Epithelial cell of prostate (primary cell): ENCODE measurements at regions not wholly inside any gene's neighbourhood (a gene's known extent, or its start where the extent isn't known, plus 50 kb on each side); places are given as distances from the start of the nearest gene placed in this dataset.

ENCODE experiments used
- DNase-seq: peaks from one replicate; pipeline ENCODE4 v3.0.0-alpha.2; 2011; ENCODE audit warnings: low read depth, low spot score
- H3K27ac ChIP-seq: fragments of 450-650 bp; 2 replicates; pipeline ENCODE4 v1.5.1; 2017; ENCODE audit warnings: mild to moderate bottlenecking

DNA sequence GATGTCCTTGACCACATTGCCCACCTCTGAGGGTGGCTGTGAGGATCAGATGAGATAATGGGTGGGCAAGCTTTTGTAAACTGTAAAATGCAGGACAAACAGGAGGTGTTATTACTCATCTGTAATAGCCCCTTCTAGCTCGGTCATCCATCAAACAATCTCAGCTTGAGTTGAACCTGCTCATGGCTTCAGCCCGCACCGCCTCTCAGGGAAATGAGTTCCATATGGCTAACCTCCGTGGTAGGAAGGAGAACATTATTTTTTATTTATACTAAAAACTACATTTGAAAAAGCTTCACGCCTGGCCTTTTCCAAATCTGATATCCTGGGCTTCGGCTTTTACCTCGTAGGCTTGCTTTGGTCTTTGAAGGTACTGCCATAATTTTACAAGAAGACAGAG lies 116.2 kb upstream of the USP24 start:
- H3K27ac ChIP-seq = no peak overlapping the region
- no peak for DNase-seq

DNA sequence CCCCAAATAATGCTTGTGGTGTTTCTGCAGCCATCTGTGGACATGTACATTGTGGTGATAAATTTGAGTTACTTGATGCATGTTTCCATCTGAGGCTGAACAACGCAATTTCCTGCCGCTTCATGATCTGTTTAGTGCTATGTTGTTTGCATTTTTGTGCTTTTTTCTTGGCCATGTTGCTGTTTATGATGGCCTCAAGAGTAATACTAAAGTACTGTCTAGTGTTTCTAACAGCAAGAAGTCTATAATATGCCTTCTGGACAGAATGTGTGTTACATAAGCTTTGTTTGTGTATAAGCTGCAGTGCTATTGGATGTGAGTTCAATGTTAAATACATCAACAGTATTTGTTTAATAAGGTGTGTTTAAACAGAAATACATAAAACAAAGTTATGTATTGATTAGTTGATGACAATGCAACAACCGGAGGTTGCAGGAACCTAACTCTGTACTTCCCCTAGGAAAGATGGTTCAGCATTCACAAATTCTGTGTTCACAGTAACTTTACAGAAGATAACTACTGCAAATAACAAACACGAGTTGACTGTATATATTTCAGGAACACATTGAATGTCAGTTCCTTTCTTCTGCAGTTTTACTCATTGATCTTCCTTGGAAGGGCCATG lies 114.8 kb upstream of the USP24 start:
- no peak overlapping the region for H3K27ac ChIP-seq
- no peak for DNase-seq

DNA sequence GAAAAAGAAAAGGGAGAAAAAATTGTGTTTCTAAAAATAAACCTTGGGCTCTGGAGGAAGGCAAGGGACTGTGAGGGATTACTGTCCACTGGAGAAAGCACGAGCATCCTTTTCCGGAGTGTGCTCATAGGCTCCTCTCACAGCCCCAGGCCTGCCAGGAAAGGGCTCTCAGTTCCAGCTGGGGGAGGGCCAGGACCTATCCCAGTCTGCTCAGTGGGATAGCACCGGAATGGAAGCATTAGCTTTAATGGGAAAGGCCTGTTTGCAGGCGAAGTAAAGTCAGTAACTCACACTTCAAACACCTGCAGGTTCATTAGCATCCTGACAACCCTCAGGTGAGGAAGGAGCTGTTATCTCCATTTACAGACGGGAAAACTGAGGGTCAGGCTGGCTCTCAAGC lies 113.9 kb upstream of the USP24 start:
- DNase-seq = no peak
- H3K27ac ChIP-seq = no peak overlapping the region

DNA sequence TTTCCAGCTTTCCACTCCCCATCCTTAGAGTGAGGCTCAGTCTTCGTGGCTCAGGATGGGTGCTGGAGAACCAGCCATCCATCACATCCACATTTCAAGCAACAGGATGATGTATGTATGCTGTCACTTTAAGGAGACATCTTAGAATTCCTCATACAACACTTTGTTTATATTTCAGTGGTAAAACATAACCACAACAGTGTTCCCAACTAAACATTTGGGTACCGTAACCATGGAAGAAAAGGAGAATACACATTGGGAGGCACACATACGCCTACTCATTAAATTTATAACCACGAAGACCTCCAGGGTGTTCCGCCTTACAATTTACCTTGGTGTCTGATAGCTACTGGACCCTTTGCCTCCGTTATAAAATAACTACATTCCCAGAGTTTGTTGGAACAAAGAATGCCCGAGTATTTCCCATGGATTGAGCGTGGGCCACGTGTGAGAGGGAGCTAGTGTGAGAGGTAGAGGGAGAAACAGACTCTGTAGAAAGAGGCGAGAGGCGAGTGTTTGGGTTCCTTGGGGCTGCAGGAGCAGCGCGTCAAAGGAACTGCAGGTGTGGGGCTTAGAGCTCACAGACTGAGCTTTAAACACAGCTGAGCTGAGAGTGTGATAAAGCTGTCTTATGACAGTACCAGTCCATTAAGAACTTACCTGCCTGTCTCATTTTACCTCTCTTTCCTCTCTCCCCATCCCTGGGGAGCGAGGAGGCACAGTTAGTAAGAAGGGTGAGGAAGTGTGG lies 111.5 kb upstream of the USP24 start:
- no peak for DNase-seq
- H3K27ac ChIP-seq = no peak overlapping the region

DNA sequence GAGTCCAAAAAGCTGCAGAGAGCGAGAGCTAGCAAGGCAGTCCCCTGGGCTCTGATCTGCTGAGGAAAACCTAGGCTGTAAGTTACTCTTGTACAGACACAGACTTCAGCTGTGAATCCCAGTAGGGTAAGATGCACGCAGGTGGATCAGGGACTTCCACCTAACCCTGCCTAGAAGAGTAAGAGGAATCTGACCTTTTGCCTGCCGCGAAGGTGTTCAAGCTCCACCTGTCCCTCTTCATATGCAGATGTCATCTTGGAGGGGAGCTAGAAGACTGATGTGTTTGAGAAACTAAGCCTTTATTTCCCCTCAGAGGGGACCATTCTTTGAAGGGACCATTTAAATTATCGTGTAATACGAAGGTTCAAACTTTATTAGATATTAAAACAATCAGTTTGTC lies 108.6 kb upstream of the USP24 start:
- no peak overlapping the region for H3K27ac ChIP-seq
- DNase-seq = no peak

DNA sequence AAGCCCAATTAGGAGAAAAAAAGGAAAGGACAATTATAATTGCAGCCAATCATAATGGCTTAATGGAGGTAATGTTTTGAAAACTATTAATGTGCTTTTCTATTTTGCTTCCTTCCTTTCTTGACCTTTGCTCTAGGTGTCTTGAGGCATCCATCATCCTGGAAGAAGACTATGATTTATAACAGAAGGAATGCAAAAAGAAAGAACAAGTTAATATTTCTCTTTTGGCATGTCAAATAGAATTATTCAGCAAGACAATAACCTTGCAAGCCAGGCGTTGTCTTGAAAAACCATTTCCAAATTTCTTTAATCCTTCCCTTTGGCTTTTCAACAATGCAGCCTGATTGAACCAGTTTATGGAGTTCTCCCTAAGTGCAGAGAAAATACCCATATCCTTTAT lies 107.7 kb upstream of the USP24 start:
- no peak overlapping the region for H3K27ac ChIP-seq
- DNase-seq = no peak

DNA sequence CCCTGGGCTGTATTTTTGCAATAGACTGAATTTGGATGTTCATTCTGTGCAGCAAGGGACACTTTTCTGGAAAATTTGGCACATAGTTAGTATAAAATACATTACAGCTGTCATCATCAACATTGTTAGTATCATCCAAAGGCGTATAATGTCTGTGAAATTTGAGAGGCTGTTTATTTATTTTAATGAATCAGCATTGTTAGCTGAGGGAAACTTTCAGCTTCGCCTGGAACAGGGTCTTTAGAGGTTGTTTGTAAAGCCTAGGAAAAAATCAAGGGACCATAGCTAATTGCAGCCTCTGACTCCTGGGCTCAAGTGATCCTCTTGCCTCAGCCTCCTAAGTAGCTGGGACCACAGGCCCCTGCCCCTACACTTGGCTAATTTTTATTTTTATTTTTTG lies 106.8 kb upstream of the USP24 start:
- DNase-seq = no peak

DNA sequence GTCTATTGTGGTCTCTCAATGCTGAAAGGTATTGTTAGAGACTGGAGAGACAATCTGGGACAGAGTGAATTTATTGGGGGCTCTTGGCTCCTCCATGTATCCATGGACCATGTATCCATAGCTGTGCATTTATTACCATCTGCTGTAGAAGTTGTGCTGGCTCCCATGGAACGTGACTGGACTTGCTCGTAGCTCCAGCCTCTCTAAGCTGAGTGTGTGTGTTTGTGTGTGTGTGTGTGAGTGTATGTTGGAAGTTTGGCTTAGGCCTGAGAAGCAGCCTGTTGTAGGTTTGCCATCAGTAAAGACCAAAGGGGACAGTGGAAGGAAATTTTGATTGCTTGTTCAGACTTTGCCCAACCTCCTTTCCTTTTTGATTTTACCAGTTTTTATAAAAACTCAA lies 105.7 kb upstream of the USP24 start:
- peak; percentile 69 for DNase-seq
- no peak overlapping the region for H3K27ac ChIP-seq

More for the DNA sequence above, 106.8 kb upstream of the USP24 start:
- H3K27ac ChIP-seq = no peak overlapping the region

DNA sequence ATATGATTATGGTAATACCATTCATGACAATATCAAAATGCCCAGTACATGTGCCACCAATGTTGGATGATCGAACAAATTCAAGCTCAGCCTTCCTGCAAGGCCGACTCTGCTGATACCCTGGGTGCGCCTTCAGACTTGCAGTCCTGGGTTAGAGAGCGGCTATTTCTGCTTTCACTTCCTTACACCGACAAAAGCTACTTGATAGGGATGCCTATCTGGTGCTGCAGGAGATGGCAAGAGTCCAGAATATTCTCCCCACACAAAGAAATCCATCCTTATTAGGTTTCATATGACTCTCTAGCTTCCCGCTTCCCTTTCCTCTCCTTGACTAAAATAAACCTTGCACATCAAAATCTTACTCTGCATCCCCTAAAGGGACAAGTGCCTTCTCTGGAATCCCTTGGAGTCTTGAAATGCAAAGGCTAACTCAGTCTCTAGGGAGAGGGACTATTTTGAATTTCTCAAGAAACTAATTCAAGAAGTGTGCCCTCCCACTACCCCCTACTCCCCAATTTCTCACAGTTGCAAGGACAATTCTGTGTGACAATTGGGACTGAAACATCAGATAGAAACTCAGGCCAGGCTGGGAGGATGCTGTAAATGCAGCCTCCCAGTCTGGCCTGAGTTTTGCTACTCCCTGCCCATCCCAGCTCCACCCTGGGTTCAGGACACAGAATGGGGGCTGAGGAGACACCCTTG lies 103.1 kb upstream of the USP24 start:
- no peak for DNase-seq
- H3K27ac ChIP-seq = no peak overlapping the region

DNA sequence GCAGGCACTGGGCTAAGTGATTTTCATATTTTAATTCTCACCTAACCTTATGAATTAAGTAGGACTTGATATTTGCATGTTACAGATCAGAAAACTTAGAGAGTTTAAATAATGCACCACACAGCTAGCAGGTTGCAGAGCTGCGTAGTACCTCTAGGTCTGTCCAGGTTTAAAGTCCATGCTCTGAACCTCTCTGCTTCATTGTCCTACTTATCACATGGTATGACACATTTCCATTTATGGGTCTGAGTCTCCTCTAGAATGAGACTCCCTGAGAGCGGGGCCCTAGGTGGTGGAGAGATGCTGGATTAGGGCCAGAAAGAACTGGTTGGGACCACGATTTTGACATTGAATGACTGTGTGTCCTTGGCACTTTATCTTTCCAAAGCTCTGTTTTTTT lies 102.5 kb upstream of the USP24 start:
- H3K27ac ChIP-seq = no peak overlapping the region
- no peak for DNase-seq

DNA sequence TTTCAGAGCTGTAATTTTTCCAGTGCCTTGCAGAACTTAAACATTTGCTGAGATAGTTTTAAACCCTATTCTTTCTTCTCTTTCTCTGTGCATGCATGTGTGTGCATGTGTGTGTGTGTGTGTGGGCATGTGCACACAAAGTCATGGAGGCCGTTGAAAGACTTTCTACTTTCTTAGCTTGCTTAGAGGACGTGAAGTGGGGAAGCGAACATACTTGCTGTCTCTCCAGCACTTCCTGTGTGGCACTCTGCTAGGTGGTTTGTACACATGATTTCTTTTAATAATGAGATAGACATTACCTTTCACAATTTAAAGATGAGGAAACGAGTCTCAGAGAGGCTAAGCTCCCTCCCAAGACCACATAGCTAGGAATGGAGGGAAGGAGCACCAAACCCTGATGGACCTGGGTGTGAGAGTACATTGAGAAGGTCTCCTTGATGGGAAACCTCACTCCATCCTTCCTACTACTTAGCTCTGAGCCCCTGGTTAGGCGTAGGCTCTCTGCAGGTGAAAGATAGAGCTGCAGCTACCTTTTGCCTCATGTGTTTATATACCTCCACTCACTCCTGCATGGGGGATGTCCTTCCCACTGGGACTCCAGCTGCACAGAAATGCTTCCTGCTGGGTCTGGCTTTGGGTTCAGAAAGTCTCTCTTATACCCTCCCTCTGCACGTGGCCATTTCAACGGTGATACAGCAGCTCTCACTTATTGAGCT lies 101.9 kb upstream of the USP24 start:
- DNase-seq = no peak
- H3K27ac ChIP-seq = no peak overlapping the region

DNA sequence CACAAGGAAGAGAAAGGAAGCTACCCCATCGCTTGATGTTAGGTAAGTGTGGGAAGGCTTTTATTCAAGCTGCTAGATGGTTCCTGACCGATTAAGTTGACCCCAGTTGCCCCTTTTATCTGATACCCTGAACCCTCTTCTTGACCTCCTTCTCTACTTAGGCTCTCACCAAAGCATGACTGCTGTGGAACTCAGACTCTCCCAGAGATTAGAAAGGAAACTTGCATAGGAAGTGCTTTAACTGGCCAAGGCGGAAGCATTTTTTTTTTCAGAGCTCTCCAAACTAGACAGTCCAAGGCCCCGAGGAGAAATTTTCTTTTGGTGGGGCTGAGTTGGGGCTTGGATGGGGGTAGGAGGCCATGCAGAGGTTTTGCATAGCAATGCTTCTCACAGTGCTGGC lies 101.3 kb upstream of the USP24 start:
- no peak overlapping the region for H3K27ac ChIP-seq
- DNase-seq = no peak

DNA sequence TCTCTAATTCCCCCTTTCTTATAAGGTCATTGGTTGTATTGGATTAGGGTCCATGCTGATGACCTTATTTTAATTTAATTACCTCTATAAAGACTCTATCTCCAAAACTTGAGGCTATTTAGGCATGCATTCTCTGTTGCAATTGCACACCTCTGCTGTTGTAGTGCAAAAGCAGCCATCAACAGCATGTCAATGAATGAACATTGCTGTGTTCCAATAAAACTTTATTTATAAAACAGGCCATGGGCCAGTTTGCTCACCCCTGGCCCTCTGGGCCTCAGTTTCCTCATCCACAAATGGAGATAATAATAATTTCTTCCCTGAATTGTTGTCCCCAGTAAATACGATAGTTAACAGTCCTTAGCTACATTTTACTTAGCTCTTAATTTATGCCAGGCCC lies 100.4 kb upstream of the USP24 start:
- H3K27ac ChIP-seq = no peak overlapping the region
- DNase-seq = no peak

DNA sequence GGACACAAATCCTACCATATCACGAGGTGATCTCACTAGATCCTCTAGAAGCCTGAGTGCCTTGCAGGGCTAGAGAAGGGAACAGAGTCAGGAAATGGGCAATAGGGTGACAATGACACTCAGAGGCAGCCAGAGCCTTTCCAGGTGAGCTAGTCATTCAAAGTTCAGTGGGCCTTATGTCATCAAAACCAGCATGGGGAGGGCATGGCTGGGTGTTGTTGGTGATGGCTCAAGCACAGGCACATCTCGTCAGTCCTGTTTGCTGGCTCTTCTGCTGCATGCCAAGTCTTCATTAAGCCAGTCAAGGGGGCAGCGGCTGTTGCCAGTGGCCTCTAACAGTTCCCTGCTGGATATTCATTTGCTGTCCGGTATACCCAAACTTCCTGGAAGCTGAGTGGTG lies 99.6 kb upstream of the USP24 start:
- no peak for DNase-seq

DNA sequence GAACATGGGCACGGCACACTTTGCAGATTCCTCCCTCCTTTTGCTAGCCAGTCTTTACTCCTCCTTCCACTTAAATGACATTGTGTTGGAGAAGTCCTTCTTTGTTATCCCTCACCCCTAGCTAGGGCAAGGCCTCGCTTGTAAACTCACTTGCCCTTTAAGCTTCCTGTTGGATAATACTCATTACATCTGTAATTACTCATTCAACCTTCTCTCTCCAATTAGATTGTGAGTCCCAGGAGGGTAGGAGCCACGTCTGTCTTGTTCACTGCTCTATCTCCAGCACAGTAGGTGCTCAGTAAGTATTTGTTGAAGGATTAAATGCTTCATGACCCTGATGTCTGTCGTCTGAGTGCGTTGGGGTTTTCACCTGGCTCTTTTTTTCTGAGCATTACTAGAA lies 98.7 kb upstream of the USP24 start:
- no peak overlapping the region for H3K27ac ChIP-seq
- no peak for DNase-seq

More for the DNA sequence above, 99.6 kb upstream of the USP24 start:
- H3K27ac ChIP-seq = no peak overlapping the region

DNA sequence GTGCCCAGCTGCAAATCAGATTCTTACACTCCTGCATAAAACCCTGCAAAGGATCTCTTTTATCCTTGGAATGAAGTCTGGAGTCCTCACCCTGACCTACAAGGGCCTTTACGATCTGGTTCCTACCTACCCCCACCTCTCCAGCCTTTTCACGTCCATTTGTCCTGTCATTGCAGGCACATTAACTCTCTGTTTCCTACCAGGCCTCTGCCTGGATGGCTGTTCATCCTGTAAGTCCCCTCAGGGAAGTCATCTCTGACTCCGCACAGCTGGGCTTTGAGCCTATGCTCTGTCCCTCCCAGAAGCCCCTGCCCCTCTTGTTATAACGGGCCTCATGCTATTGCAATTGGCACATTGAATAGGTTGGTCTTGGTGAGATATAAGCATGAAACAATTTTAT lies 96.8 kb upstream of the USP24 start:
- no peak for DNase-seq
- H3K27ac ChIP-seq = no peak overlapping the region

DNA sequence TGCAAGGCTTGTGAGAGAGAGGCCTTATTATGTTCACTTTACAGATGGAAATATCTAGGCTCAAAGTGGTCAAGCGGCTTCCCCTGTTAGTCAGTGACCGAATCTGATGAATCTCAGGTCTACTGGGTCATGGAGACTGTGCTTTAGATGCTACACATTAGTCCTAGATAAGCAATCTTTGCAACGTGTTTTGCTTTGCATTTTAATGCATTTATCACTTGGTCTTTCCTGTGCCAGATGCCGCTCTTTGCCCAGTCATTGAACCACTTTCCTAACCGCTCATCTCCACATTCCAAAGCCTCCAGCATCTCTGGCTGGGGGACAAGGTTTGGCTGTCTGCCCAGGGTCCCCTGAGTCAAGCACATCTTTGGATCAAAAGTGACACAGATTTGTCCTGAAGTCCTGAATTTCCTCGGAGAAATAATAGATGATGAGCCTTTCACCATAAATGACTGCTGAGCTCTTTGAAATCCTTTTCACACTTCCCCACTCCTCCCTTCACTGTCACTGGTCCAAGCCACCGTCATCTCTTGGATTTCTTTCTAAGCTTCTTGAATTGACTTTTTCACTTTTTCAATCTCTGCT lies 96.0 kb upstream of the USP24 start:
- DNase-seq = no peak
- peak overlapping the region; percentile 35 for H3K27ac ChIP-seq

DNA sequence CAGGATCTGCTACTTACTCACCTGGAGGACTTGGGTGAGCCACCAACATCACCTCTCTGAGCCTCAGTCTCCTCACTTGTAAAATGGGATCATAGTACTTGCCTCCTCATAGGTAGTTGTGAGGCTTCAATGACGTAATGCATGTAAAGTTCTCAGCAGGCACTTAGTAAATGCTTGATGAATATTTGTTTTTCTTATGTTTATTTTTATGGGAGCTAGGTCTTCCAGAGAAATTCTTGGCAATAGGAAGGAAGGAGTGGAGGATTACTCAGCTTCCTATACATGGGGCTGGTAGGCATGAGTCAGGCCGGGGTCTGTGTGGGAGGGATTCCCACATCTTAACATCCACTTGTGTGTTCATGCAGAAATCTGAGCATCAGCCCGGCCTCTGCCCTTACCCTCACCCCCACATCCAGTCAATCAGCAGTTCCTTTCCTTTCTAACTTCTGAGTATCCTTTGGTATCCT lies 95.4 kb upstream of the USP24 start:
- peak overlapping the region; percentile 35 for H3K27ac ChIP-seq
- peak; percentile 81 for DNase-seq

DNA sequence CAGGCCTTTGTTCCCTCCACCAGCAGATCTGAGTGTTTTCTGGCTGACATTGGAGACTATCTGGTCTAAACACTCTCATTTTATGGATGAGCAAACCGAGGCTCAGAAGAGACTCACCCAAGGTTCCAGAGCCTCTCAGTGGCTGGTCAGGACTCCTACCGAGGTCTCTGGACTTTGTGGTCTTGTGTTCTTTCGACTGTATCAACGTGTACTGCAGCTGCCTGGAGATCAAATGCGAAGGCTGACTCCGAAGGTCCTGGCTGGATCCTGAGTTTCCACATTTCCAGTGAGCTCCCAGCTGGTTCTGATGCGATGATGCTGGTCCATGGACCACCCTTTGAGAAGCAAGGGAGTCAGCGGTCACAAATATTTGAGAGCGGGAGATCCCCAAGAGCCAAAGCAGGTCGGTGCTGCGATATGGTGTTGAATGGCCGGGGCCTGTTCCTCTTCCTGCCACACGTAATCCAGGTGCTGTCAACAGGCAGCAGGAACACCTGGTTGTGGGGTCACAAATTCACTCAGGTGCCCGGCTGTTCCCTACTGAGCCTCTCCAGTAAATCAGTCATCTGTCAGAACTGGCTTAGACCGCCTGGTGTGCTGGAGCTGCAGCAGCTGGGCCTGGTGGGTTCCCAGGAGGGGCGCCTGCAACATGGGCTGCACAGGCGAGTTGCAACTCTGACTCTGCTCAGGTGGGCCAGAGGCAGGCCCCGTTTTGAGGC lies 94.8 kb upstream of the USP24 start:
- peak overlapping the region; percentile 35 for H3K27ac ChIP-seq
- DNase-seq = no peak

DNA sequence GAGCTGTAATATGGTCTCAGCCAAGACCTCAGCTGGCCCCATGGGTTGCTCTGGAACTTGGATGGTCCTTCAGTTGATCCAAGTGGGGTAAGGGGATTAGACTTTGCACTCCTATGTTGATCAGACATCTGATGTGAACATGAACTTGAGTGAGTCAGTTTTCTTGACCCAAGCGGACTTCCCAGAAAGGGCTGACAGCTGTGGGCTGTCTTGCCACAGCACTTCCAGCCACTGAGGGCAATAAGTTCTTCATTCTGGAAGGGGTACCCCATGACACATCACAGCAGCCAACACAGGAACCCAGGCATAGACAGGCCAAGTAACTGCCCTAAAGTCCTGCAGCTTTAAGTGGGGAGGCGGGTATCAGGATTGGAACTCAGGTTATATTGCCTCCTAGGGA lies 93.9 kb upstream of the USP24 start:
- no peak overlapping the region for H3K27ac ChIP-seq
- no peak for DNase-seq
